Bronchial epithelial cell (primary cell): ENCODE measurements at regions not wholly inside any gene's neighbourhood (a gene's known extent, or its start where the extent isn't known, plus 50 kb on each side); places are given as distances from the start of the nearest gene placed in this dataset.

Experiments
- DNase-seq: peaks from one replicate; pipeline ENCODE4 v3.0.0-alpha.2; 2010; ENCODE audit warnings: low read depth
- FAIRE-seq: peaks from 2 replicates; lab custom pipeline; 2011; peaks lifted over from hg19 to GRCh38; lab: Jason Lieb, UNC
- H3K27me3 ChIP-seq: 2 replicates; pipeline ENCODE4 v1.5.1; 2011; ENCODE audit warnings: low read length; ENCODE audit not compliant: control insufficient read depth, insufficient read depth
- H3K36me3 ChIP-seq: 2 replicates; pipeline ENCODE4 v1.5.1; 2011; ENCODE audit warnings: low read length; ENCODE audit not compliant: control insufficient read depth, insufficient read depth
- H3K4me3 ChIP-seq: 2 replicates; pipeline ENCODE4 v1.5.1; 2011; ENCODE audit warnings: mild to moderate bottlenecking, low read depth, low read length, control low read depth
- TF ChIP-seq, protein P1 (sequence below): IDR thresholded peaks from 2 replicates; pipeline ENCODE4 v1.5.1; 2011; ENCODE audit warnings: mild to moderate bottlenecking, moderate library complexity, low read length, control low read depth, inconsistent platforms; ENCODE audit not compliant: insufficient read depth, severe bottlenecking

DNA sequence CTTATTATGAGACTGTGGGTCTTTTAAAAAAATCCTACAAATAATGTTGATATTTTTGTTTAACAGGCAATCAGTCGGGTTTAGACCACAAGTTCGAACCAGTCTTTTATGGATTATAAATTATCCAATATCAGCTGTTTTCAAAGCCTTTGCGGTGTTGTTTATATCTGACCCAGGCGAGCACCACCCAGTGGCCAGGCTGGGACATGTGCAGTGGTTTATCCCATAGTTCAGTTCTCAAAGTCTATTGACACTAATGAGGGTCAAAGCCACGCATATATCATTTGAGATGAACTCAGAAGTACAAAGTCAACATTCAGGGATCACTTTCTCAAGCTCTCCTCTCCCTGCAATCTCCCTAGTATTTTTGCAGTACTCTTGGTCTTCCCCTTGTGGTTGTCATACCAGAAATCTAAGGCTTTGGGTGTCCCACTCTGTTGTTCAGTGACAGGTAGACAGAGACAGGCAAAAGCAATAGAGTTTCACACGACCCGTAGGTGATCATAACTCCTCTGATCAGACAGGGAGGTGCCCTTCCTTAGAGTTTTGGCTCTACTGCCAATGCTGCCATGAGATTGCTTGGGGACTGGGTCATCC, 117.4 kb upstream of the POM121L12 start:
- Histone ChIP-seq H3K27me3 (no peaks in the 10 kb centered on the region), H3K4me3 (no peak overlapping the region), H3K36me3 (no peaks in the 10 kb centered on the region)
- FAIRE-seq, result no peak
- TF ChIP-seq, protein P1, sequence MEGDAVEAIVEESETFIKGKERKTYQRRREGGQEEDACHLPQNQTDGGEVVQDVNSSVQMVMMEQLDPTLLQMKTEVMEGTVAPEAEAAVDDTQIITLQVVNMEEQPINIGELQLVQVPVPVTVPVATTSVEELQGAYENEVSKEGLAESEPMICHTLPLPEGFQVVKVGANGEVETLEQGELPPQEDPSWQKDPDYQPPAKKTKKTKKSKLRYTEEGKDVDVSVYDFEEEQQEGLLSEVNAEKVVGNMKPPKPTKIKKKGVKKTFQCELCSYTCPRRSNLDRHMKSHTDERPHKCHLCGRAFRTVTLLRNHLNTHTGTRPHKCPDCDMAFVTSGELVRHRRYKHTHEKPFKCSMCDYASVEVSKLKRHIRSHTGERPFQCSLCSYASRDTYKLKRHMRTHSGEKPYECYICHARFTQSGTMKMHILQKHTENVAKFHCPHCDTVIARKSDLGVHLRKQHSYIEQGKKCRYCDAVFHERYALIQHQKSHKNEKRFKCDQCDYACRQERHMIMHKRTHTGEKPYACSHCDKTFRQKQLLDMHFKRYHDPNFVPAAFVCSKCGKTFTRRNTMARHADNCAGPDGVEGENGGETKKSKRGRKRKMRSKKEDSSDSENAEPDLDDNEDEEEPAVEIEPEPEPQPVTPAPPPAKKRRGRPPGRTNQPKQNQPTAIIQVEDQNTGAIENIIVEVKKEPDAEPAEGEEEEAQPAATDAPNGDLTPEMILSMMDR, result peak; percentile 31
- peak; percentile 0 for DNase-seq

GRCh38 chr7:52911795-52912194, 123.6 kb upstream of the POM121L12 start:
- Histone ChIP-seq H3K36me3 (no peaks in the 10 kb centered on the region), H3K4me3 (no peak overlapping the region)

GRCh38 chr7:52911326-52911725, 124.1 kb upstream of the POM121L12 start:
- FAIRE-seq (no peak), DNase-seq (no peak)
- no peaks in the 10 kb centered on the region for H3K36me3 ChIP-seq
- TF ChIP-seq, protein P1, result no peak
- no peaks in the 10 kb centered on the region for H3K27me3 ChIP-seq
- H3K4me3 ChIP-seq, result no peak overlapping the region

More at GRCh38 chr7:52911795-52912194, 123.6 kb upstream of the POM121L12 start:
- no peak for FAIRE-seq
- TF ChIP-seq, protein P1, result no peak
- no peak for DNase-seq
- H3K27me3 ChIP-seq, result no peaks in the 10 kb centered on the region

GRCh38 chr7:52909935-52910334, 125.5 kb upstream of the POM121L12 start:
- no peaks in the 10 kb centered on the region for H3K36me3 ChIP-seq
- FAIRE-seq, result no peak

GRCh38 chr7:52909131-52909530, 126.3 kb upstream of the POM121L12 start:
- DNase-seq, result no peak
- no peak for FAIRE-seq
- TF ChIP-seq, protein P1, result no peak
- Histone ChIP-seq H3K4me3 (no peak overlapping the region), H3K36me3 (no peaks in the 10 kb centered on the region), H3K27me3 (no peaks in the 10 kb centered on the region)

More at GRCh38 chr7:52909935-52910334, 125.5 kb upstream of the POM121L12 start:
- DNase-seq, result no peak
- Histone ChIP-seq H3K27me3 (no peaks in the 10 kb centered on the region), H3K4me3 (no peak overlapping the region)
- TF ChIP-seq, protein P1, result no peak

DNA sequence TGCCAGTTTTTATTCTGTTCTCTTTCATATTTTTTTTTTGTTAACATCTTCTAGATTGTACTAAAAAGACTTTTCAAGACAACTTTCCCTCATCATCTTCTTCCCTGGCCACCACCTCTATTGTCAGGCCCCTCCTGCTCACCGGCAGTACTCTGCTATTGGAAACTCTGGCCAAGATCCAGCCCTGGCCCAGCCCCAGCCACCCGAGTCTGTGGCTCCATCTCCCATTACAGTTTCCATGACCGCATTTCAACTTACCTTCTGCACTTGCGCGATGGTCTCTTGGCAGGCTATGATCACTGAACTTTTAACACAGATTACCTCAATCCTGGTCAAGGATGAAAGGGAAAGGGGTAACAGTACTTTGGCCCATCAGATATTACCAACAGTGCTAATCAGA, 137.7 kb upstream of the POM121L12 start:
- H3K27me3 ChIP-seq, result no peaks in the 10 kb centered on the region
- FAIRE-seq, result no peak

More for the DNA sequence above, 137.7 kb upstream of the POM121L12 start:
- TF ChIP-seq, protein P1, result no peak
- Histone ChIP-seq H3K36me3 (no peaks in the 10 kb centered on the region), H3K4me3 (no peak overlapping the region)
- no peak for DNase-seq
